SK-N-SH (cell line): ENCODE measurements at regions not wholly inside any gene's neighbourhood (a gene's known extent, or its start where the extent isn't known, plus 50 kb on each side); places are given as distances from the start of the nearest gene placed in this dataset.

Experiments
- CTCF ChIA-PET: fragments of 300-600, 350-600 bp; formaldehyde crosslinking; extraction: SDS; loops from one replicate; lab custom pipeline; 2021; lab: Yijun Ruan, JAX
- POLR2A ChIA-PET: fragments of 350-600 bp; sonication (Branson Sonifier 250); formaldehyde crosslinking; extraction: SDS; loops from one replicate; lab custom pipeline; 2020; ENCODE audit warnings: antibody characterized with exemption, inconsistent platforms; lab: Yijun Ruan, JAX
- DNase-seq: peaks from one replicate; pipeline ENCODE4 v3.0.0; 2012
- H2AFZ ChIP-seq: fragments of 200-600 bp; sonication (generic); 2 replicates; pipeline ENCODE4 v1.8.1; 2016; ENCODE audit warnings: antibody characterized with exemption, mild to moderate bottlenecking, low read depth
- H3F3A ChIP-seq: fragments of 200-600 bp; sonication (generic); replicated peaks from 2 replicates; pipeline ENCODE3; 2016; ENCODE audit warnings: antibody characterized with exemption, mild to moderate bottlenecking; ENCODE audit not compliant: insufficient read depth
- H3K27ac ChIP-seq, 2 experiments: fragments of 200-500 bp in 1 of 2; fragments of 200-600 bp in 1 of 2; sonication (Bioruptor generic) in 1 of 2; sonication (generic), shearing (Covaris generic) in 1 of 2; 2 replicates each; pipeline versions ENCODE4 v1.5.1 to v1.6.1; 2014 to 2016; ENCODE audit warnings: low read depth in 2 of 2, inconsistent platforms in 1 of 2, low read length in 1 of 2, mild to moderate bottlenecking in 1 of 2, mixed read lengths in 1 of 2
- H3K27me3 ChIP-seq: fragments of 200-600 bp; sonication (generic), shearing (Covaris generic); 2 replicates; pipeline ENCODE4 v1.6.1; 2016; ENCODE audit warnings: mixed run types; ENCODE audit not compliant: insufficient read depth
- H3K36me3 ChIP-seq, 2 experiments: fragments of 200-500 bp in 1 of 2; fragments of 200-600 bp in 1 of 2; sonication (Bioruptor generic) in 1 of 2; sonication (generic) in 1 of 2; replicated peaks in 1 of 2; 2 replicates each; pipeline versions ENCODE3 to v1.5.1; 2014 to 2016; ENCODE audit warnings: low read length in 1 of 2, mild to moderate bottlenecking in 1 of 2; ENCODE audit not compliant: insufficient read depth in 2 of 2, control insufficient read depth in 1 of 2
- H3K4me1 ChIP-seq, 2 experiments: fragments of 200-500 bp in 1 of 2; fragments of 200-600 bp in 1 of 2; sonication (Bioruptor generic) in 1 of 2; sonication (generic), shearing (Covaris generic) in 1 of 2; 2 replicates each; pipeline versions ENCODE4 v1.5.1 to v1.6.1; 2014 to 2016; ENCODE audit warnings: low read depth in 1 of 2, low read length in 1 of 2, mixed run types in 1 of 2; ENCODE audit not compliant: insufficient read depth in 2 of 2, control insufficient read depth in 1 of 2
- H3K4me2 ChIP-seq: fragments of 200-600 bp; sonication (generic), shearing (Covaris generic); 2 replicates; pipeline ENCODE4 v1.6.1; 2017; ENCODE audit warnings: mixed run types
- H3K4me3 ChIP-seq, 2 experiments: fragments of 200-500 bp in 1 of 2; fragments of 200-600 bp in 1 of 2; sonication (Bioruptor generic) in 1 of 2; sonication (generic), shearing (Covaris generic) in 1 of 2; 2 replicates each; pipeline versions ENCODE4 v1.5.1 to v1.8.1; 2014 to 2016; ENCODE audit warnings: low read depth in 2 of 2, inconsistent platforms in 1 of 2, low read length in 1 of 2, mild to moderate bottlenecking in 1 of 2, mixed read lengths in 1 of 2, moderate library complexity in 1 of 2
- H3K79me2 ChIP-seq: fragments of 200-600 bp; sonication (generic); 2 replicates; pipeline ENCODE4 v1.8.1; 2017; ENCODE audit warnings: mild to moderate bottlenecking; ENCODE audit not compliant: insufficient read depth
- H3K9ac ChIP-seq: fragments of 200-600 bp; sonication (generic); 2 replicates; pipeline ENCODE4 v1.6.1; 2017; ENCODE audit warnings: mixed run types
- H3K9me2 ChIP-seq: fragments of 200-600 bp; sonication (generic); 2 replicates; pipeline ENCODE4 v1.6.1; 2017; ENCODE audit warnings: mixed run types
- H3K9me3 ChIP-seq: fragments of 200-600 bp; sonication (generic); 2 replicates; pipeline ENCODE4 v1.6.1; 2017; ENCODE audit warnings: mixed run types, mild to moderate bottlenecking, moderate library complexity
- H4K20me1 ChIP-seq: fragments of 200-600 bp; sonication (generic); 2 replicates; pipeline ENCODE4 v1.6.1; 2017; ENCODE audit warnings: mild to moderate bottlenecking, mixed run types; ENCODE audit not compliant: insufficient read depth
- EP300 ChIP-seq, 2 experiments: IDR thresholded peaks; 2 replicates each; pipeline versions ENCODE4 v1.4.0 to v1.6.1; 2012; ENCODE audit warnings: borderline replicate concordance in 1 of 2, low read depth in 1 of 2, low read length in 1 of 2
- FOXJ3 ChIP-seq: sonication (generic); formaldehyde crosslinking; IDR thresholded peaks from 2 replicates; pipeline ENCODE4 v1.5.1; 2020; ENCODE audit warnings: mild to moderate bottlenecking, missing genetic modification reagents
- FOXM1 ChIP-seq: IDR thresholded peaks from 2 replicates; pipeline ENCODE4 v1.4.0; 2012; ENCODE audit warnings: low read depth, mild to moderate bottlenecking
- GABPA ChIP-seq: IDR thresholded peaks from 2 replicates; pipeline ENCODE4 v1.4.0; 2012; ENCODE audit warnings: low read depth, mild to moderate bottlenecking
- GATA2 ChIP-seq: sonication (generic); formaldehyde crosslinking; IDR thresholded peaks from 2 replicates; pipeline ENCODE4 v1.5.0; 2020; ENCODE audit warnings: mild to moderate bottlenecking, missing genetic modification reagents
- MXI1 ChIP-seq: IDR thresholded peaks from 2 replicates; pipeline ENCODE4 v1.6.1; 2012; ENCODE audit warnings: mild to moderate bottlenecking, low read depth, low read length, improper control_type of control experiment
- NFIC ChIP-seq: IDR thresholded peaks from 2 replicates; pipeline ENCODE4 v1.4.0; 2012; ENCODE audit warnings: borderline replicate concordance
- POLR2AphosphoS5 ChIP-seq: IDR thresholded peaks from 2 replicates; pipeline ENCODE4 v1.6.1; 2012; ENCODE audit warnings: low read depth, low read length
- RAD21 ChIP-seq: IDR thresholded peaks from 2 replicates; pipeline ENCODE4 v1.6.1; 2012; ENCODE audit warnings: mild to moderate bottlenecking, low read length
- RCOR1 ChIP-seq: fragments of 150-350 bp; IDR thresholded peaks from 2 replicates; pipeline ENCODE4 v1.6.1; 2017; ENCODE audit warnings: antibody characterized with exemption, low read length
- RFX5 ChIP-seq: IDR thresholded peaks from 2 replicates; pipeline ENCODE4 v1.6.1; 2012; ENCODE audit warnings: mild to moderate bottlenecking, improper control_type of control experiment, low read length
- SMC3 ChIP-seq: IDR thresholded peaks from 2 replicates; pipeline ENCODE4 v1.6.1; 2012; ENCODE audit warnings: low read depth, low read length, improper control_type of control experiment
- TCF12 ChIP-seq: IDR thresholded peaks from 2 replicates; pipeline ENCODE4 v1.4.0; 2012
- TEAD4 ChIP-seq: IDR thresholded peaks from 2 replicates; pipeline ENCODE4 v1.4.0; 2012; ENCODE audit warnings: mild to moderate bottlenecking, borderline replicate concordance; ENCODE audit not compliant: insufficient read depth
- YY1 ChIP-seq: IDR thresholded peaks from 2 replicates; pipeline ENCODE4 v1.4.0; 2012; ENCODE audit warnings: low read depth, mild to moderate bottlenecking
- WGBS: methylation state at CpG from one replicate; pipeline ENCODE4 v1.1.6; 2017; ENCODE audit warnings: low lambda C conversion rate; 5-methylcytosine and 5-hydroxymethylcytosine counted together
- TF ChIP-seq, protein P1 (sequence below): IDR thresholded peaks from 2 replicates; pipeline ENCODE4 v1.4.0; 2012; ENCODE audit warnings: low read depth
- TF ChIP-seq, protein P2 (sequence below): fragments of 150-350 bp; IDR thresholded peaks from 2 replicates; pipeline ENCODE4 v1.6.1; 2017; ENCODE audit warnings: antibody characterized with exemption, low read length, low read depth, borderline replicate concordance
- TF ChIP-seq, protein P3 (sequence below): IDR thresholded peaks from 2 replicates; pipeline ENCODE4 v1.4.0; 2012; ENCODE audit warnings: low read depth, borderline replicate concordance

DNA sequence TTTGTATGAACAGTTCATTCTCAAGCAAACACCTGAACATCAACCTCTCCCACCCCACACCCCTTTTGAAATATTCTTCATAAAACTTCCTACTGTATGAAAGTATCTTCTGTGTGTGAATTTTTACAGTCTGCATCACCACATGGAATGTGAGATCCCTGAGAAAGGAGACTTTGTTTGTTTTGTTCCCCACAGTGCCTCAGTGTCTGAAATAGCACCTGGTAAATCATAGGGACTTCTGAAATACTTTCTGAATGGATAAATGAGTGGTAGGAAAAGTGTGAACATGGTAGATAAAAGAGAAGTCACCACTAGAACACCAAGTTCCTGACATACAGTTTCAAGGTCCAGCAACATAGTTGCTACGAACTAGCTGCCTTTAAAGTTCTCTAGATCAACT lies 1071.2 kb downstream of the EFNB2 start:
- Histone ChIP-seq H3K27ac (no peak overlapping the region), H3K36me3 (no peaks in the 10 kb centered on the region), H2AFZ (no peak overlapping the region), H3K27me3 (no peaks in the 10 kb centered on the region), H3K4me1 (peaks cover 0 to 4% of the 10 kb centered on the region in 2 experiments; a peak in 2 of 4 replicates), H3K4me3 (no peak overlapping the region), H3F3A (no peaks in the 10 kb centered on the region), H3K9me3 (no peaks in the 10 kb centered on the region), H3K79me2 (no peaks in the 10 kb centered on the region), H3K9ac (no peak overlapping the region), H3K4me2 (no peak overlapping the region), H4K20me1 (no peaks in the 10 kb centered on the region), H3K9me2 (no peaks in the 10 kb centered on the region)
- 56% methylated on average over 1 of the region's 1 CpG for WGBS
- ChIA-PET POLR2A (no interaction called here), CTCF (no interaction called here)
- no peak for TF ChIP-seq RFX5
- no peak for TF ChIP-seq YY1
- TF ChIP-seq GATA2 (CRISPR knock-in tag), result no peak
- TF ChIP-seq GABPA, result no peak
- TF ChIP-seq RAD21, result no peak
- no peak for TF ChIP-seq FOXJ3 (CRISPR knock-in tag)
- TF ChIP-seq, protein P1, sequence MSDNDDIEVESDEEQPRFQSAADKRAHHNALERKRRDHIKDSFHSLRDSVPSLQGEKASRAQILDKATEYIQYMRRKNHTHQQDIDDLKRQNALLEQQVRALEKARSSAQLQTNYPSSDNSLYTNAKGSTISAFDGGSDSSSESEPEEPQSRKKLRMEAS, result no peak
- no peak for TF ChIP-seq EP300 (IDR thresholded peaks at IDR 0.05; ENCODE audit: borderline replicate concordance in 1 of 2, low read depth in 1 of 2, low read length in 1 of 2)
- no peak for TF ChIP-seq POLR2AphosphoS5
- no peak for TF ChIP-seq FOXM1
- TF ChIP-seq, protein P2, sequence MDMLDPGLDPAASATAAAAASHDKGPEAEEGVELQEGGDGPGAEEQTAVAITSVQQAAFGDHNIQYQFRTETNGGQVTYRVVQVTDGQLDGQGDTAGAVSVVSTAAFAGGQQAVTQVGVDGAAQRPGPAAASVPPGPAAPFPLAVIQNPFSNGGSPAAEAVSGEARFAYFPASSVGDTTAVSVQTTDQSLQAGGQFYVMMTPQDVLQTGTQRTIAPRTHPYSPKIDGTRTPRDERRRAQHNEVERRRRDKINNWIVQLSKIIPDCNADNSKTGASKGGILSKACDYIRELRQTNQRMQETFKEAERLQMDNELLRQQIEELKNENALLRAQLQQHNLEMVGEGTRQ, result no peak
- no peak for TF ChIP-seq RCOR1
- TF ChIP-seq, protein P3, sequence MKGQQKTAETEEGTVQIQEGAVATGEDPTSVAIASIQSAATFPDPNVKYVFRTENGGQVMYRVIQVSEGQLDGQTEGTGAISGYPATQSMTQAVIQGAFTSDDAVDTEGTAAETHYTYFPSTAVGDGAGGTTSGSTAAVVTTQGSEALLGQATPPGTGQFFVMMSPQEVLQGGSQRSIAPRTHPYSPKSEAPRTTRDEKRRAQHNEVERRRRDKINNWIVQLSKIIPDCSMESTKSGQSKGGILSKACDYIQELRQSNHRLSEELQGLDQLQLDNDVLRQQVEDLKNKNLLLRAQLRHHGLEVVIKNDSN, result no peak
- no peak for TF ChIP-seq NFIC
- no peak for TF ChIP-seq TEAD4
- no peak for TF ChIP-seq TCF12
- DNase-seq, result no peak

DNA sequence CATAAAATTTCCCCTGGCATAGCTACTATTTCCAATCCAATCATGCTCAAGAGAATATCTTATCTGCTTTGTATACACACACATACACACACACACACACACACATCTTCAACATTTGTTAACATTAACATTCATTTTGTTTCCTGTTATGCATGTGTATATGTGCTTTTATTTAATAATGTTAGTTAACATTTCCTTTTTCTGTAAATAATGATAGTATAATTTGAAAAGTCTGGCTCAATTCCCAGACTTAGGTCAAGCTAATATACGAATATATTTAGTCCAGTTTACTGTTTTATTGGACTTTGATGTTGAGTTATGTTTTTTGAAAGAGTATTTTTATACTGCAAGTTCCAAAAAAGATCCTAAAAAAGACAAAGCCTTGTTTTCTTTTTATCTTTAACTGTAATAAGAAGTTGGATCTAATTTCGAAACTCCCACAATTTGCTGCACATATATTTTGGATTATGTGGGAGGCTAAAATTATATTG lies 1072.4 kb downstream of the EFNB2 start:
- Histone ChIP-seq H3K79me2 (no peaks in the 10 kb centered on the region), H3K36me3 (no peaks in the 10 kb centered on the region), H3F3A (no peaks in the 10 kb centered on the region), H2AFZ (no peak overlapping the region), H3K4me2 (no peak overlapping the region), H3K27ac (no peak overlapping the region), H4K20me1 (no peaks in the 10 kb centered on the region)
- DNase-seq, result peak; percentile 16
- TF ChIP-seq EP300 (IDR thresholded peaks at IDR 0.05; ENCODE audit: borderline replicate concordance in 1 of 2, low read depth in 1 of 2, low read length in 1 of 2) (peak in 1 of 2 experiments; percentile 88; a peak in 2 of 4 replicates), SMC3 (no peak), RAD21 (peak; percentile 15), TCF12 (peak; percentile 21; the same call in 1 of the 2 replicates), RCOR1 (peak; percentile 76; the same call in 1 of the 2 replicates), GATA2 (CRISPR knock-in tag) (peak; percentile 81), MXI1 (no peak)
- TF ChIP-seq, all 33 proteins: peak for 5
- H3K27me3 ChIP-seq, result no peaks in the 10 kb centered on the region
- CTCF ChIA-PET, result no interaction called here
- no peak overlapping the region for H3K4me3 ChIP-seq
- 15% methylated on average over 2 of the region's 2 CpGs for WGBS
- H3K9me3 ChIP-seq, result no peaks in the 10 kb centered on the region
- no peaks in the 10 kb centered on the region for H3K9me2 ChIP-seq
- POLR2A ChIA-PET, result no interaction called here
- no peak overlapping the region for H3K9ac ChIP-seq
- H3K4me1 ChIP-seq, result peaks cover 0 to 4% of the 10 kb centered on the region in 2 experiments; a peak in 2 of 4 replicates
